ENCODE measurements at regions not wholly inside any gene's neighbourhood (a gene's known extent, or its start where the extent isn't known, plus 50 kb on each side); places are given as distances from the start of the nearest gene placed in this dataset.
A peak's percentile ranks its signal among the peaks of the same experiment; 100 is the strongest.

DNA sequence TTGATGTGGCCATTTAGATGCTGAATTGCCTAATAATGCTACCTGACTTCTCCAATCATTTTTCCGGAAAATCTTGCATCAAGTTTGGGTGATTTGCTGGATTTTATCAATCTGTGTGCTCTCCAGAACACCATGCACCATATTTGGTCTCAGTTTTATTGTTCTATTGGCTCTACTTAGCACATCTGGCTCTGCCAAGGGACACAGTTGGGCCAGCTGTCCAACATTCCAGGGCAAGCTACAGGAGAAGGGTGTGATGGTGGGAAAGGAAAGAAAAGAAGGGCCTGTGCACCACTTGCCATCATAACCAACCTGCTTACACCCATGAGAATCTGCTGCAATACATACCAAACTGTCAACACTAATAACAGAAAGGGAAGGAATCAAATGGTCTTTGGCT lies 90.2 kb upstream of the NFIA start:
- DNase-seq (ENCODE audit: low spot score in 2 of 2), result no peak

DNA sequence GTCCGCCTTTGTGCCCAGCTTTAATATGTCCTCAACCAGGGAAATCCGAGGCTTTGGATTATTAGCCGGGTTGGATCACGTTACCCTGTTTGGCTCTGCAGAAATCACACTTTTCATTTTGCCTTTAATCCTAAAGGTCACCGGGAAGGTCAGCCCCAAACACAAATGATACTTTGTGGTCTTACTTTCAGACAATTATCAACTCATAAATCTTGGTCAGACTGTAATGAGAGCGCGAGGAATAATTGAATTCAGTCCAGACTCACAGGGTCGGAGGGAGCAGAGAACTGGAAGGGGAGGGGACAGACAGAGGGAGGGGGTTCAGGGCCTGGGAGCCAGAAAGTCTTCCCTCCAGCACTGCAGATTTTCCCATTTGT lies 91.7 kb upstream of the NFIA start:
- H3K27me3 ChIP-seq, result no peaks in the 10 kb centered on the region
- H3K4me1 ChIP-seq, result peaks cover 15% of the 10 kb centered on the region
- H3K27ac ChIP-seq, result peak overlapping the region; percentile 75
- H3K9me3 ChIP-seq, result no peaks in the 10 kb centered on the region
- TF ChIP-seq POLR2AphosphoS5 (IDR thresholded peaks at IDR 0.05) (no peak), POLR2A (IDR thresholded peaks at IDR 0.05) (no peak), EP300 (IDR thresholded peaks at IDR 0.05) (no peak)
- TF ChIP-seq, protein P1, sequence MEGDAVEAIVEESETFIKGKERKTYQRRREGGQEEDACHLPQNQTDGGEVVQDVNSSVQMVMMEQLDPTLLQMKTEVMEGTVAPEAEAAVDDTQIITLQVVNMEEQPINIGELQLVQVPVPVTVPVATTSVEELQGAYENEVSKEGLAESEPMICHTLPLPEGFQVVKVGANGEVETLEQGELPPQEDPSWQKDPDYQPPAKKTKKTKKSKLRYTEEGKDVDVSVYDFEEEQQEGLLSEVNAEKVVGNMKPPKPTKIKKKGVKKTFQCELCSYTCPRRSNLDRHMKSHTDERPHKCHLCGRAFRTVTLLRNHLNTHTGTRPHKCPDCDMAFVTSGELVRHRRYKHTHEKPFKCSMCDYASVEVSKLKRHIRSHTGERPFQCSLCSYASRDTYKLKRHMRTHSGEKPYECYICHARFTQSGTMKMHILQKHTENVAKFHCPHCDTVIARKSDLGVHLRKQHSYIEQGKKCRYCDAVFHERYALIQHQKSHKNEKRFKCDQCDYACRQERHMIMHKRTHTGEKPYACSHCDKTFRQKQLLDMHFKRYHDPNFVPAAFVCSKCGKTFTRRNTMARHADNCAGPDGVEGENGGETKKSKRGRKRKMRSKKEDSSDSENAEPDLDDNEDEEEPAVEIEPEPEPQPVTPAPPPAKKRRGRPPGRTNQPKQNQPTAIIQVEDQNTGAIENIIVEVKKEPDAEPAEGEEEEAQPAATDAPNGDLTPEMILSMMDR (IDR thresholded peaks at IDR 0.05), result no peak
- no peak overlapping the region for H3K4me3 ChIP-seq
- no peak for DNase-seq (ENCODE audit: low spot score in 2 of 2)
- no peaks in the 10 kb centered on the region for H3K36me3 ChIP-seq
- WGBS, result 72% methylated on average over 8 of the region's 8 CpGs

More for the DNA sequence above, 90.2 kb upstream of the NFIA start:
- Histone ChIP-seq H3K27me3 (no peaks in the 10 kb centered on the region), H3K36me3 (no peaks in the 10 kb centered on the region), H3K4me1 (peaks cover 15% of the 10 kb centered on the region), H3K27ac (no peak overlapping the region), H3K4me3 (no peak overlapping the region), H3K9me3 (no peaks in the 10 kb centered on the region)
- WGBS, result 88% methylated on average over 1 of the region's 1 CpG
- TF ChIP-seq EP300 (IDR thresholded peaks at IDR 0.05) (no peak), POLR2A (IDR thresholded peaks at IDR 0.05) (no peak), POLR2AphosphoS5 (IDR thresholded peaks at IDR 0.05) (no peak)
- TF ChIP-seq, protein P1 (IDR thresholded peaks at IDR 0.05), result no peak

DNA sequence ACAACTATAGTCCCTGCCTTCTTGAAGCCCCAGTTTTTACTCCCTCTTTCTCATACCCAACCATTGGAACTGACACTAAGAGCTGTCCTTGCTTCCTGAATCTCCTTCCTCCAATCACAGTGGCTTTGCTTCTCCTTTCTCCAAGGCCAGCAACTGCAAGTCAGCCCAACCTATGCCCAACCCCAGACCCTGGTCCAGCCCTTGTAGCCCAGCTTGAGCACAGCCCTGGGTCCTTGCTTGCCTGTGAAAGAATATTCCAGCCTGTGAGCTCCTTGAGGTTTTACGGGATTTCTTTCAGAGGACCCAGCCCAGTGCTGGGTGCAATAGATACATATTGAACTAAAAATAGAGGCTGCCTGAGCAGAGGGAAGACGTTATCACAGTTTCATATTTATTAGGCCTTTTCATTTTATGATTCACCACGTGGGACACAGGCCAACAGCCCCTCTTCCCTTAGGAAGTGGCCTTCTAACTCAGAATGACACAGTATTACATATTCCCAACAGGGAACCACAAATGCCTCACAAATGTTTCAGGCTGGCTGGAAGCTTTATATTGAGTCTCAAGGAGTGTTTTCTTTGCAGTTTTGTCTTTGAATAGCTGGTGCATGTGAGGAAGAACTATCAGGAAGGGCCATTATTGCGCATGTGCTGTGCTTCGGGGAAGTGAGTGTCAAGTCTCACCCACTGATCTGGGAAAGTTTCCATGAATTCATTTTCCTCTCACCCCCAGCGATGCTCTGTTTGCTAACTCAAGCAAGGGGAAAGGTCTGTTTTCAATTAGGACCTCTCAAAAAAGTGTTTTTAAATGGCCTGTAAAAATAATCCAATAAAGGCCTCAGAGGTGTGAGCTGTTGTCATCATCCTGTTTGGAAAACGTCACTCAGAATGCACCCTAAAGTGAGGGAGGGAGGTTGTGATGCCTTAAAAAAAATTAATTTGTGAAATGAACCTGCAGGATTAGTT lies 92.3 kb upstream of the NFIA start:
- TF ChIP-seq EP300 (IDR thresholded peaks at IDR 0.05) (no peak), POLR2A (IDR thresholded peaks at IDR 0.05) (no peak), POLR2AphosphoS5 (IDR thresholded peaks at IDR 0.05) (no peak)
- TF ChIP-seq, protein P1 (IDR thresholded peaks at IDR 0.05), result no peak
- no peaks in the 10 kb centered on the region for H3K36me3 ChIP-seq
- H3K9me3 ChIP-seq, result no peaks in the 10 kb centered on the region
- H3K4me3 ChIP-seq, result no peak overlapping the region
- DNase-seq (ENCODE audit: low spot score in 2 of 2), result peak in 1 of 2 donors; percentile 70
- peak overlapping the region; percentile 75 for H3K27ac ChIP-seq
- H3K4me1 ChIP-seq, result peaks cover 15% of the 10 kb centered on the region
- WGBS, result 44% methylated on average over 7 of the region's 7 CpGs
- no peaks in the 10 kb centered on the region for H3K27me3 ChIP-seq

DNA sequence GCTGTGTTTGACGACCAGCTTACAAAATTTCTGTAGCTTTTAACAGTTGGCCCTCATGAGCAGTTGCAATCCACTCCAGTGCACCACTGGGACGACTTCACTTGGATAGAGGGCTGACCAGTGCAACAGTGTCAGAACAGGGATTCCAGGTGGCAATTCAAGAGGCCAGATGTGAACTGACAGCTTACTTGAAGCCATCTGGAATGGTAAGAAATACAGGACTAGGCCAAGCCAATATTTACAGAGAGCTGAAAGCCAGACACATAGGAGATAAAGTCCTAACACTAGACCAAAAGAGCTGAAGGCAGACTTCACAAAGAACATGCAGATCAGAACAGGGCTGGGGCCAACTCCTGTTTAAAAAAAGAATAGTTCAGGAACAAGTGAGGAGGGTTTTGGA lies 93.5 kb upstream of the NFIA start:
- Histone ChIP-seq H3K27me3 (no peaks in the 10 kb centered on the region), H3K27ac (no peak overlapping the region), H3K9me3 (no peaks in the 10 kb centered on the region), H3K4me1 (peaks cover 15% of the 10 kb centered on the region), H3K36me3 (no peaks in the 10 kb centered on the region), H3K4me3 (no peak overlapping the region)
- no peak for TF ChIP-seq POLR2A (IDR thresholded peaks at IDR 0.05)
- TF ChIP-seq EP300 (IDR thresholded peaks at IDR 0.05), result no peak
- no peak for TF ChIP-seq POLR2AphosphoS5 (IDR thresholded peaks at IDR 0.05)
- TF ChIP-seq, protein P1 (IDR thresholded peaks at IDR 0.05), result no peak
- DNase-seq (ENCODE audit: low spot score in 2 of 2), result no peak
- WGBS, result 98% methylated on average over 2 of the region's 2 CpGs

DNA sequence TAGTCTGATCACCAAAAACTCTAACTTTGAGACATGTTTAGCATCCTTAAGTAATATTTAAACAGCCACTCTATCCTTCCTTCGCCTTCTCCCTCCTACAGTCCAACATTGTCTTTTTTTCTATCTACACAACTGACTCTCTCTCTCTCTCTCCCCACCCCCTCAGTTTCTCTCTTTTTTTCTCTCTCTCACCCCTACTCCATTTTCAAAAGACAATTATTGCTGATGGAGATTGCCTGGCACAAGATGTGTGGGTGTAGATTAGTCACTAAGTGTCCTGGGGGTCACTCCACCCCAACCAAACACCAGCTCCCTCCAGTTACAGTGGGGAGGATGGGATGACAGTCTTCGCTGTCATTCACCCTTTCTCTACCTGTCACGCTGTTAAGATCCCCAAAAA lies 94.5 kb upstream of the NFIA start:
- WGBS, result 92% methylated on average over 3 of the region's 3 CpGs
- TF ChIP-seq EP300 (IDR thresholded peaks at IDR 0.05) (no peak), POLR2AphosphoS5 (IDR thresholded peaks at IDR 0.05) (no peak), POLR2A (IDR thresholded peaks at IDR 0.05) (no peak)
- TF ChIP-seq, protein P1 (IDR thresholded peaks at IDR 0.05), result no peak

More for the DNA sequence above, 94.5 kb upstream of the NFIA start:
- Histone ChIP-seq H3K27me3 (no peaks in the 10 kb centered on the region), H3K9me3 (no peaks in the 10 kb centered on the region), H3K27ac (no peak overlapping the region), H3K36me3 (no peaks in the 10 kb centered on the region), H3K4me3 (no peak overlapping the region), H3K4me1 (peaks cover 19% of the 10 kb centered on the region)
- DNase-seq (ENCODE audit: low spot score in 2 of 2), result no peak

Data from suprapubic skin (tissue), 4 donors.